HTR-8/SVneo (cell line): ENCODE measurements at regions not wholly inside any gene's neighbourhood (a gene's known extent, or its start where the extent isn't known, plus 50 kb on each side); places are given as distances from the start of the nearest gene placed in this dataset.

ENCODE experiments used
- DNase-seq: peaks from one replicate; pipeline ENCODE4 v3.0.0; 2011; ENCODE audit warnings: low spot score, mixed read lengths; ENCODE audit not compliant: insufficient read length
- FAIRE-seq: peaks from 2 replicates; lab custom pipeline; 2011; peaks lifted over from hg19 to GRCh38; lab: Jason Lieb, UNC

DNA sequence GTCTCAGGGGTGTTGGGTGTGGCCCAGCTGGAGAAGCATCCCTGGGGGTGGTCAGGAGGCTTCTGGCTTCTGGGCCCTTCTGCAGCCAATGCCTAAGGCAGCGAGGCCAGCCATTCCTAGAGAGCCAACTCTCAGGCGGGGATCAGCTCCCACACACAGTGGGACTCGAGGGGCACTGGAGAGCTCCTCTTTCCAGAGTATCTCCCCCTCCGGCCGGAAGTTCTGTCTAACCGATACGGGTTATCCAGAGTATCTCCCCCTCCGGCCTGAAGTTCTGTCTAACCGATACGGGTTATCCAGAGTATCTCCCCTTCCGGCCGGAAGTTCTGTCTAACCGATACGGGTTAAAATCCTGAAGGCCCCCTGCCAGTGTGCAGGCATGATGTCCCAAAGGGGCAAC, 71.2 kb upstream of the B3GAT1 start:
- FAIRE-seq (no peak), DNase-seq (no peak)

DNA sequence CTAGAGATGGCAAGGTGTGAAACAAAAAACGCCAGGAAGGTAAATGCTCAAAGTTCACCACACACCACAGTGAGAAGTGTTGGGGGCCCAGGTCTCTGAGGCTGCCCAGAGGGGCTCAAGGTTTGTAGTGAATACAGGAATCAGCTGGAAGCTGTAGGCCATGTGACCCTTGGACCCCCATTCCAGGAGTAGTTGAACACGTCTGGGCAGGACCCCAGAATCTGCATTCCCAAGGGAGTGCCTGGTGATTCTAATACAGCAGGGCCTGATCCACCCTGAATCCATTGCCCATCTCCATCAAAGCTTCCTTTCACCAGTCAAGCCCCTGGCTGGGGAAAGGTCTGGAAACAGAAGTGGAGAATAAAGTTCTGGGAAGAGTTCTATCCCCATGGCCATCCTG, 70.8 kb upstream of the B3GAT1 start:
- FAIRE-seq = no peak
- no peak for DNase-seq

DNA sequence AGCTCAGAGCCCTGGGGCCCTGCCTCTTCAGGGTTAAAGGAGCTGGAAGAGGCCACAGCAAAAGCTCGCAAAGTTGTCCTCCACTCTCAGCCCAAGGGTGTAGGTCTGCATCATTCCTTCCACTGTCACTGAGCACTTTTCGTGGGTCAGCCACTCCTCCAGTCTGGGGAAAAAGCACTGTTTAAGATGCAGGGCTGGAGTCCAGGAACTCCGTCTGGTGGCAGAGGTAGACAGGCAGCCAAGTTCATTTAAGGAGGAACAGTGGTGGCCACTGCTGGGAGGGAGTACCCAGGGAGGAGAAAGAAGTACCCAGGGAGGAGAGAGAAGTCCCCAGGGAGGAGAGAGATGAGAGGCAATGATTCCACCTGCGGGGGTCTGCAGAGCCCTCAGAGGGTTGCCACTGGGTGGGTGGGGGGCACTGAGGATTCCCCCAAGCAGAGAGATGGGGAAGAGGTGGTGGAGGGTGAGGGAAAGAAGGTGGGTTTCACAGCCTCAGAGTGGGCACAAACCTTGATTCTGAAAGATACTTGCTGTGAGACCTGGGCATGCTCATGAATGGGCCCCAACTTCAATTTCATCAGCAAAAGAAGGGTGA, 70.0 kb upstream of the B3GAT1 start:
- DNase-seq (no peak), FAIRE-seq (no peak)

DNA sequence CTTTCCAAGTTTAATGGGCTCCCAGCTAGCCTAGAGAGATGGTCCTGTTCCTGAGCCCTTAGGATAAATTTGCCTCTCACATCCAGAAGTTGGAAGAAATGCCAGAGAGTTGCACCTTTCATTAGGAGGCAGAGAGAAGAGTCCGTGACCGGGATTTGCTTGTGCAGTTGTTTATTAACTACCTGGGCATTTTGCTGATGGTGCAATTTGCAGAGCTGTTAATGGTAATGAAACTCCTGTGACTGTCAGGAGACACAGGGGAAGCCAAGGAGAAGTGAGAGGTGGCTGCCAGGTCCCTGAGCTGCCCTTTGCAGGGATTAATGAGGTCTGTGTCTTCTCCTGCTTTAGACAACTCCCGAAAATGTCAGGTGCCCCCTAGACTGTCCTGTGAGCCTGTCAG, 69.1 kb upstream of the B3GAT1 start:
- no peak for FAIRE-seq

DNA sequence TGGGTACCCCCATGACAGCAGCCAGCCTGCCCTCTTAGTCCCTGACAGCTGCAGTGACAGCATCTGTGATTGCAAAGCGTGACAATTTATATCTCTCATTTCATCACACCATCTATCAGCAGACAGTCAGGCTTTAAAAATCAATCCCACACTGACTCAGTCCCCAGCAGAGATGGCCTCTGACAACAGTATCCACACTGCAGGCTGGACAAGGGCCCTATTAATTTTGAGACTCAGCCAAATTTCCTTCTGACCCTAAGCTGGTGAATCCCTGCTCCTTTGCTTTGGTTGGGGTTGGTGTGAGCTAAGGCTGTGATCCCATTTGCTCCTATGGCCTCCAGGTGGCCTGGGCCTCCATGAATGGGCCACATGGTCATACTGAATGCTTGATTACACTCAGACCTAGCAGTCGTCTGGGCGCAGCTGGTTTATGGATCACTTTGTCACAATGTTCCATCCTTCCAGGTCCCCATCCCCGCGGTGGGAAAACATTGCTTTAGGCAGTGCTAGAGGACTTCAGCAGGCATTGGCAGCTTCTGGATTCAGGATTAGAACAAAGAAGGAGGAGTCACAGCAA, 68.2 kb upstream of the B3GAT1 start:
- no peak for FAIRE-seq
- DNase-seq = no peak

More for the DNA sequence above, 69.1 kb upstream of the B3GAT1 start:
- no peak for DNase-seq

DNA sequence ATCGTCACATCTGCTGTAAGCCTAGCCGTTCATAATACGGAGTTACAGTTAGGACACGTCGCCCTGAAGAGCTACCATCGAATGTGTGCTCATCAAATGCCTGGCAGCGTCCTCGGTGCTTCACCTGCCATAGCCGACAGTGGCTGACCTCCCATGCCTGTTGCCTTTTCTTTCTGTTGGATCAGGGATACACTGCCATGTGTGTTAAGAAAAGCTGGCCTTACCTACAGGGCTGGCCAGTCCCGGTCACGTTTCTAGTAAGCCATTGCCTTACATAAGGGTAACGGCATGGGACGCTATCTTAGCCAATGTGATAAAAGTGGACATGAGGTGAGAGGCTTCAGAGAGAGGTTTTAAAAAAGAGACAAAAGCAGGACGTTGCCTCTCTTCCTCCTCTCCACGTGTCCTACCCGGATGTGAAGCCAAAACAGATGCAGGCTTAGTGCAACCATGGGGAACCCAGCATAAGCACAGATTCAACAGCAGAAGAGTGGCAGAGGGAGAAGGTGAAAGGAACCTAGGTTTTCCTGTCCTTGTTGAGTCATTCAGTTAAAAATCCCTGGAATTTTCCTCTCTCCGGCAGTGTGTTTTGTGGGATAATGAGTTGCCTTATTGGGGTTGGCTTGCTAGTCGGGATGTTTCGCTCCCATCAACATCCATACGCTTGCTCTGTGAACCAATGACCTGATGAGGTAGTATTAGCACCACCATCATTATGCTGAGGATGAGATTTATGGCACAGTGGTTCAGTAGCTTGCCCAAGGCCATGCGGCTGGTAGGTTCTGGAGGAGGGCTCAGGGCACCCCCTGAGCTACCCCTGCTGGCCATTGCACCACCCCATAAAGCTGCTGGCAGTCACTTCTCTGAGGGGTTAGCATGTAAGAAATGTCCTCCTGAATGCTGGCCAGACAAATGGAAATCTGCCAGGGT, 67.4 kb upstream of the B3GAT1 start:
- no peak for DNase-seq

DNA sequence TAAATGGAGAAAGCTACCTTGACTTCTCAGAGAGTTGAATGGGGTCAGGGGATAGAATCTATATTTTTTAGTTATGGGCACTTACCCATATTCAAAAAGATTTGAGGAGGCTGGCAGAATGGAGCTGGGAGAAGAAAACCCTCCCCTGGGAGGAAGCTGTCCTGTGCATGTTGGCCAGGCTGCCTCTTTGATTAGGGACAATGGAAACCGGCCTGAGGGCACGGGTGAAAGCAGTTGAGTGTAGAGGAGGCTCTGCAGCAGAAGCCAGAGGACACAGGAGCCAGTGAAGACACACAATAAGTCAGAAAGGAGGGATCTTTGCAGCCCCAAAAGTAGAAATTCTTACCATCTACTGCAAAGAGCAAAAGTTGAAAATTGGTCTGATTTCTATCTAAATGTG, 66.6 kb upstream of the B3GAT1 start:
- no peak for FAIRE-seq
- DNase-seq = no peak

More for the DNA sequence above, 67.4 kb upstream of the B3GAT1 start:
- FAIRE-seq = no peak

DNA sequence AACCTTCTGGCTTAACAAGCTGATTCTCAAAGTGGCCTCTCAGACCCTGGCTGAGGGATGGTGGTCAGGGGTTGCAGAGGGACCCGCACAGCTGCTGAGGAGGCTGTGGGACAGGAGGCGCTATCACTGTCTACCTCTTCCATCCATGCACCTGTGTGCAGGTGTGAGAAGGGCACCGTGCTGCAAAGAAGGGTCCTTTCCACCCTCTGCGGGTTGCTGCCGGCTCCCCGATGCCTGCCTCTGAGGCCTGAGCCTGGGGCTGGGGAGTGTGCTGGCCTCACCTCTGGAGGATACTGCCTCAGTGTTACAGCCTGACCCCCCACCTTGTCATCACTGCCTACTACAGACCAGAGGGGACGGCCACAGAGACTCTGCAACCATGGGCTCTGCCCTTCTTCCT, 66.1 kb upstream of the B3GAT1 start:
- DNase-seq (no peak), FAIRE-seq (no peak)

DNA sequence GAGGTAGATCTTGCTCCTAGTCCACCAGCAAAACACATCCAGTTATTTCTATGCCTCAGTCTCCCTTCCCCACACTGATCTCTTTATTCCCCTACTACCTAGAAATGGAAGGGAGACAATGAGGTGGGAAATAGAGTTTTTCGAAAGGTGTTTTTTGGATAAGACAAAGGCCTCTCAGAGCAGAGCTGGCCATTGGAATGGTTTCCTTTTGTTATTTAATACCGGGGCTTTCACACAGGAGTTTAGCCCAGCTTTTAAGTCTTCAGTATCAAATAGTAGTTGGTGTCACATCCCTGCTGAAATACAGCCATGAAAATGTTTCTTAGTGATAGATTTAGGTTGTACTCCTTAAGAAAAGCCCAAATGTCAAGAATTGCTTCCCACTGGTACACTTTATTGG, 65.4 kb upstream of the B3GAT1 start:
- FAIRE-seq = no peak
- no peak for DNase-seq

DNA sequence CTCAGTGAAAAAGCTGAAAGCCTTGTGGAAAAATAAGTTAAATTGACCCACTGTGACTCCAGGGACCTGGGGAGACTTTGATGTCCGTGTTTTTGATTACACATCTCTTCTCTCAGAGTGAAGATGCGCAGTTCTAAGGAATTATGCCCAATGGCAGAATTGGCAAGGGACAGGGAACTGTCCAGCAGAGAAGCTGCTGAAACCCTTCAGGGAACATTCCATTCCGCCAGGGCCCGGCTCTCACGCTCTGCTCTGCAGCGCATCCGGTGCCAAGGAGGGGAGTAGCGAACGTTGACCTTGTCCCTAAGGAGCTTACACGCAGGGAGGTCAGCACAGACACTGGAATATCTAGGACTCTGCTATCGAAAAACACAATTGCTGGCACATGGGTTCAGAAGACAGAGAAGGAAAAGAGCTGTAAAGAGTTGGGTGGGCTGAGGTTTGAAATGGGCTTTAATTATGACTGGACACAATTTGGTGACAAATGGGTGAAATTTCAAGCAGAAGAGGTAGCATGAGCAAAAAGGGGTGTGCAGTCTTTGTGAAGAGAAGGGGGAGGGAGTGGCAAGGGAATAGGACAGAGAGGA, 64.5 kb upstream of the B3GAT1 start:
- FAIRE-seq = no peak
- DNase-seq = no peak

DNA sequence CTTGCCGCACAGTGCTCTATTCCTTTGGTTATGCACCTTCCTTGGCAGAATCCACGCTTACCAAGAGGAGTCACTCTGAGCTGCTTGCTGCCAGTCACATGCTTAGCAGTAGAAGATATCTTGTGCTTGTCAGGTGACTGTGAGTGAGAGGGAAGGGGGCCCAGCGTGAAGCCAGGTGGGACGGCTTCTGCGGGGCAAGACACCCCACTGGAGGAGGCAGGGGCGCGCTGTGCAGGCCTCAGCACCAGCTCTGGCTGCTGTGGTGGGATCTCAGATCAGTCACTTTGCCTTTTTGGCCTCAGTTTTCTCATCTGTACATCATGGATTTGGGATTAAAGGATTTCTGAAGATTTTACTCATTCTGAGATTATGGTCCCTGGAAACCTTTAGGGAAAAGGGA, 63.9 kb upstream of the B3GAT1 start:
- no peak for FAIRE-seq
- no peak for DNase-seq

DNA sequence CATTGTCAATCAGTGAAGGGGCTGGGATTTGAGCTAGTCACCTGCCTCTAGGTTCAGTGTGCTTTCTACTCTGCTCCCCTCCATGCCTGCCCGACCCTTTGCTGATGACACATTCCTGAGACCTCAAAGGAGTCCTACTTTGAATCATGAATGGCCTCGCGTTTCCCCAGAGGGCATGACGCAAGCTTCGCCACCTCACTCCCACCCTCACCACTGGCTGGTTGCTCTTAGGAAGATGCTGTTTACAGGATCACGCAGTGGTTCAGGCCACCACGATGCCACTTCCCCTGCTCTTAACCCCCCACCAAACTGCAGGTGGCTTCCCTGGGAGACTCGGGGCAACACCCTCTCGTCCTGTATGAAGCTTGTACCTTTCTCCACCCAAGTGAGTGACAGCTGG, 62.9 kb upstream of the B3GAT1 start:
- DNase-seq = no peak
- no peak for FAIRE-seq

DNA sequence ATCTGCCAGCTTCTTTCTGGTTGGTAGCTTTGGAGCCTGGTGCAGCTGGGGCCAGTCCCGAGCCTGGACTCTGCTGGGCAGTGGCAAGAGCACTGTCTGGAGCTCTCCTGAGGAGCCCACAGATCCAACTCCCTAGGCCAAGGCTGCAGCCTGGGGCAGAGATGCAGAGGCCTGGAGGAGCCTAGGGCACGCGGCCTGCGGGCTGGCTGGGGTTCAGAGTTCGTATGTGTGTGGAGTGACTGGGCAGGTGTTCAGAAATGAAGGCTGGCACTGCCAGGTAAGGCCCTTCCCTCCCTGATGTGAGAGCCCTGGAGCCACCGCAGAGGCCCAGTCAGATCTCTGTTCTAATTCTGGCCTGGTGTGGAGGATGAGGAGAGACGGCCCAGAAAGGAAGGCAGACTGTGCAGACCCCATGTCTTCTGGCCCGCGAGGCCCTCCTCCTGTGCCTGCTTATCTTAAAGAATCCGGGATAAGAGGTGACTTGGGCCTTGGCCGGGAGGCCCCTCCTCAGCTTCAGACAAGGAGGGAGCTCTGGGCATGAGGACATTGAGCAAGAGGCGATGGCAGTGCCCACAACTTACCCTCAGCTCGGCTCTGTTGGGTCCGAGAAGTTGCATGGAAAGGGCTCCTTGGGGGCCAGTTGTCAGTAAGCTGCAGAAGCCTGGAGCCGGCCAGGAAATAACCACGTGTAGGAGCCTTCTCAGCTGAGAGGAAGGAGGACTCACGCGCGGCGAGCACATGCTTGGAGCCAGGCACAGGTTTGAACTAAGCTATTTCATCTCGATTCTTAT, 62.2 kb upstream of the B3GAT1 start:
- no peak for FAIRE-seq
- DNase-seq = no peak

DNA sequence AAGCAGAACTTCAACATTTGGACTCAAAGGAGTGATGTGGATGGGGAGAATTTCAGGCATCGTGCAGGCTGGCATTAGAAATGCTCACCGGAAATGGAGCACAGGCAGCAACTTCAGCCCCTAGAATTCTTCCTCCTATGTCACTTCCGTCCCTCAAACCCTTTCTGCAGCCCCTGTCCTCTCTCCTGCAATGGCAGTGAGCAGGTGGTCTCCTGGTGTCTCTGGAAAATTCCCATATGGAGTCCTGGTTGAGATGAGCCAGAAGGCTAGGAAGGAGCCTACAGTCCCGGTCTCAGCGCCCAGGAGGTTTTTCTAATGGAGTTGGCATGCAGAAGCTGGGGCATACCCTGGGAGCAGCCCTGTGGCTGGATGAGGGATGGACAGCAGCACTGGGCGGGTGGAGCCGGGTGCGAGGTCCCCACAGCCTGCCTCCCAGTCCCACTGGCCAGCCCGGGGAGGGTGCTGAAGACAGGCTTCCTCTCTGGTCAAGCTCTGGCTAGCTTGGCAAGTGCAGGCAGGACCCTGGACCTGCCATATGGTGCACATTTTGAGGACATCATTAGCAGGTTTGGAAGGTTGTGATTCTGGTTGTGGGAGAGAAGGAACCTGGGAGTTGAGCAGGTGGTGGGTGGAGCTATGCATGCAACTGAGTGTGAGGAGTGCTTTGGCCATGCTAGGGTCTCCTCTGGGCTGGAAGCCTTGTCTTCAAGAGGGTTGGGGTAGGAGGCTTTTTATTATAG, 59.8 kb upstream of the B3GAT1 start:
- no peak for DNase-seq
- FAIRE-seq = no peak

DNA sequence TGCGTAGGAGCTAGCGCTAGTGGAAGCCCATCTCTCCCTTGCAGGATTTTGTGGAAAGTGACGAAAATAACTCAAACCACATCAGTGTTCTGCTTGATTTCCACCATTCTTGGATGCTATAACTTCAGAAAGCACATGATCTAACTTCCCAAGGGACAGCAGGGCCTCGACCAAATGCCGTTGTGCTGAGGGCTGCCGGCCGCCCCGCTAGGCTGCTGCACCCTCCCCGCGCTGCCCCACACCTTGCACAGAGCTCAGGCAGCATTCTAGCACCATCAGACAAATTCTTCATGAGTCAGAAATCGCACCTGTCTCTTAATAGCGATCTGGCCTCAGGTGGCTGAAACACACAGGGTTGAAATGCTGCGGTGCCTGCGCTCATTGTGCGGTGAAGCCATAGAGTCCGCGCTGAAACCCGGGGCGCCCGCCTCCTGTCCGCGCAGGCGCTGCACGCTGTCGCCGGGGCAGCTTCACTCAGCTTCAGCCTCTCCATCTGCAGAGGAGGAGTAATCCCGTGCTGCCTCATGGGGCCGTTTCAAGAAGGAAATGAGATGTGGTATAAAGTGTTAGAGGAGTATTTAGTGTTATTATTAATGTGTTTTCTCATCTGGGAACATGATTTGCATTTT, 59.2 kb upstream of the B3GAT1 start:
- FAIRE-seq = no peak
- DNase-seq = no peak

DNA sequence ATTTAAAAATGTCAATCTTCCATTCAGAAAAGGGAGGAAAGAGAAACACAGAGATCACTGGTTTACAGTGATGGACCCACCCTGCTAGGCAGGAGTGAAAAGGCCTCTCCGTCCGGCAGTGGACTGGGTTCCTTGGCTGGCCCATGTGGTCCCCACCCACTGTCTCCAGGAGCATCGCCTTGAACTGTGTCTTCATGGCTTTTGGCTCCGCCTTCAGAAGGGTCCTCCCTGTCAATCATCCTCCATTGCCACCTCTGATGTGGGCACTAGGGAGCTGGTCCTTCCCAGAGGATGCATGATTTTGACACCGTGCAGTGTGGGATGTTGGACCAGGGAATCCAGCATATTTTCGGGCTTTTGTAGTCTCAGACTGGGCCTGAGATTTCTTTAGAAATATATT, 58.2 kb upstream of the B3GAT1 start:
- DNase-seq = no peak
- no peak for FAIRE-seq

DNA sequence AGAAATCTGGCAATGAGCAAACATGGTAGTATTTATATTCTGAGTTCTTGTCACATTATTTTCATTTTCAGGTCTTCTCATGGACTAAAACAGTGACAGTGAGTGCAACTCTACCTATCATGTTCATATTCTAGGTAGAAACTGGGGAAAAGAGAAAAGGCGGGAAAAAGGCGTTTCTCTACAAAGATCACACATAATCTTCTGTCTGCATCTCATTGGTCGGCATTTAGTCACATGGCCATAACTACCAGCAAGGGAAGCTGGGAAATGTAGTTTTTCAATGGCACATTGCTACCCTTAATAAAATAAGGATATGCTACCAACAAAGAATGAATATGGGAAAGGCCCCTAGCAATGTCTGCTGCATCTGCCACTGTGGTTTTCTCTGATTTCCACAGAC, 57.6 kb upstream of the B3GAT1 start:
- DNase-seq (no peak), FAIRE-seq (no peak)

DNA sequence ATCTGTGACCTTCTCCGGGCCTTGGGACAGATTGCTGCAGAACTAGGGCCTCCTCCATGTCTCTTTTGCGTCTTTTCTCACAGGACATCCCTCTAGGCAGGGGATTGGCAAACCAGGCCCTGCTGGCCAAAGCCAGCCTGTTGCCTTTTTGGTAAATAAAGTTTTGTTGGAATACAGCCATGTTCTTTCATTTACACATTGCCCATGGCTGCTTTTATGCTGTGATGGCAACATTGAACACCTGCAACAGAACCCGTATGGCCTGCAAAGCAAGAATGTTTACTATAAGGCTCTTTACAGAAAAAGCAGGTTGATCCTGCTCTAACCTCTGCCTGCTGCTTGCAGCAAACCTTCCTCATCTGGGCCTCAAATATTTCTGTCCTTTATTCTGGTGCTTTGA, 56.8 kb upstream of the B3GAT1 start:
- DNase-seq (no peak), FAIRE-seq (no peak)

DNA sequence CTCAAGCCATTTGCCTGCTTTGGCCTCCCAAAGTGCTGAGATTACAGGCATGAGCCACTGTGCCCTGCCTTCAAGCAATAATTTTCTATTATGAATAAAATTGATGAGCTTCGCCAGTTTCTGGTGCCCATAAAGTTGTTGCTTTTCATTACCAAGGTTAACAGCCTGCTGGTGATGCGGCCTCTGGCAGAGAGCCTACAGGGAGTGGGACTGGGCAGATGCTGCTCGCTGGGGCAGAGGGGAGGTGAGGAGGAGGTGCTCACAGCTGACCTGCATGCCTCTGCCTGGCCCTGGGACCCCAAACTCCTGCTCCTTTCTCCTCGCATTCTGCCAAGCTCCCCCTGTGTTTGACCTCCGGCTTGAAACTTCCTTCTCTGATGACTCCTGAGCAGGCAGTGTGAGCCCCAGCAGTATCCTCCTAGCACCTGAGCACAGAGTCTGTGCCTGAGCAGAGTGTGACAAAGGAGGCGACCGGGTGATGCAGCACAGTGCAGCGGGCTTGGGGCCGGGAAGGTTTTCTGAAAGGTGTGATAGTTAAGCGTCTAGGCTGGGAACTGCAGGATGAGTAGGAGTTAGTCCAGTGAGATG, 56.1 kb upstream of the B3GAT1 start:
- DNase-seq (no peak), FAIRE-seq (no peak)
